Left ventricle myocardium inferior (tissue), 1 donor: ENCODE measurements at regions not wholly inside any gene's neighbourhood (a gene's known extent, or its start where the extent isn't known, plus 50 kb on each side); places are given as distances from the start of the nearest gene placed in this dataset.

ENCODE experiments used
- DNase-seq: peaks from one replicate; pipeline ENCODE4 v3.0.0-alpha.2; 2020
- H3K27ac ChIP-seq: fragments of 200-600 bp; replicated peaks from 2 replicates; pipeline ENCODE4 v1.8.0; 2021
- H3K27me3 ChIP-seq: fragments of 200-600 bp; 2 replicates; pipeline ENCODE4 v1.8.0; 2021; ENCODE audit warnings: low read depth
- H3K36me3 ChIP-seq: fragments of 200-600 bp; 2 replicates; pipeline ENCODE4 v1.8.0; 2021
- H3K4me1 ChIP-seq: fragments of 200-600 bp; 2 replicates; pipeline ENCODE4 v1.8.0; 2021
- H3K4me3 ChIP-seq: fragments of 200-600 bp; 2 replicates; pipeline ENCODE4 v1.8.0; 2021; ENCODE audit warnings: mild to moderate bottlenecking, moderate library complexity
- H3K9me3 ChIP-seq: fragments of 200-600 bp; replicated peaks from 2 replicates; pipeline ENCODE4 v1.8.0; 2021
- intact Hi-C: fragments of 100-400 bp; cut with micrococcal nuclease; formaldehyde crosslinking; loops from one replicate; pipeline ENCODE4 v1.11.0; 2022
- TF ChIP-seq, protein P1 (sequence below): fragments of 200-600 bp; IDR thresholded peaks from 2 replicates; pipeline ENCODE4 v1.8.0; 2021; ENCODE audit warnings: antibody characterized with exemption, mild to moderate bottlenecking, borderline replicate concordance
- donor health status: DM: no; HTN: yes; CAD: no; lungs with severe emphysema.

DNA sequence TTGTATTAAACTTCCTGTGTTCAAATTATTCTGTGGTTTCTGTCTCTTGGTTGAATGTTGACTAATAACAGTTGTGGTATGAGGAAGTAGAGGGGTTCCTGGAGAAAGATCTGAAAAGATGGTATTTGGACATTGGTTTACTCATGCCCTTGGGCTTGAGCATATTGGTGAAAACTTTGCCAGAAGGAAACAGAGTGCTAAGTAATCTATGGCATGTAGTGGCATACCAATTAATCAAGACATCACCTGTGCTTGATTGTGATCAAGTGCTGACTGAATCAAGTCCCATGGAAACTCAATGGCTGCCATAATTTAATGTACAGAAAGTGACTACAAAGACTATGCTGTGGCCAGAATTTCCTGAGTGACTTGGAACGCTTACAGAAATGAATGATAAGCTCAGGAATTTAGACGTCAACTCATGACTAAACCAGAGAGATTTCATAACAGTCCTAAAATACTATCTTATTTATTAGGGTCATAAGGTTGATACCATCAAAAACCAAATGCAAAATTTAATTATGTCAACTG is 2062.9 kb downstream of the ARAP2 start:
- no peak overlapping the region for H3K4me3 ChIP-seq
- H3K27ac ChIP-seq: no peak overlapping the region
- no peaks in the 10 kb centered on the region for H3K4me1 ChIP-seq
- H3K27me3 ChIP-seq: no peaks in the 10 kb centered on the region
- TF ChIP-seq, protein P1, sequence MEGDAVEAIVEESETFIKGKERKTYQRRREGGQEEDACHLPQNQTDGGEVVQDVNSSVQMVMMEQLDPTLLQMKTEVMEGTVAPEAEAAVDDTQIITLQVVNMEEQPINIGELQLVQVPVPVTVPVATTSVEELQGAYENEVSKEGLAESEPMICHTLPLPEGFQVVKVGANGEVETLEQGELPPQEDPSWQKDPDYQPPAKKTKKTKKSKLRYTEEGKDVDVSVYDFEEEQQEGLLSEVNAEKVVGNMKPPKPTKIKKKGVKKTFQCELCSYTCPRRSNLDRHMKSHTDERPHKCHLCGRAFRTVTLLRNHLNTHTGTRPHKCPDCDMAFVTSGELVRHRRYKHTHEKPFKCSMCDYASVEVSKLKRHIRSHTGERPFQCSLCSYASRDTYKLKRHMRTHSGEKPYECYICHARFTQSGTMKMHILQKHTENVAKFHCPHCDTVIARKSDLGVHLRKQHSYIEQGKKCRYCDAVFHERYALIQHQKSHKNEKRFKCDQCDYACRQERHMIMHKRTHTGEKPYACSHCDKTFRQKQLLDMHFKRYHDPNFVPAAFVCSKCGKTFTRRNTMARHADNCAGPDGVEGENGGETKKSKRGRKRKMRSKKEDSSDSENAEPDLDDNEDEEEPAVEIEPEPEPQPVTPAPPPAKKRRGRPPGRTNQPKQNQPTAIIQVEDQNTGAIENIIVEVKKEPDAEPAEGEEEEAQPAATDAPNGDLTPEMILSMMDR: no peak
- H3K36me3 ChIP-seq: no peaks in the 10 kb centered on the region
- no peak for DNase-seq
- intact Hi-C loops: no loop called here
- H3K9me3 ChIP-seq: peaks cover 9% of the 10 kb centered on the region

DNA sequence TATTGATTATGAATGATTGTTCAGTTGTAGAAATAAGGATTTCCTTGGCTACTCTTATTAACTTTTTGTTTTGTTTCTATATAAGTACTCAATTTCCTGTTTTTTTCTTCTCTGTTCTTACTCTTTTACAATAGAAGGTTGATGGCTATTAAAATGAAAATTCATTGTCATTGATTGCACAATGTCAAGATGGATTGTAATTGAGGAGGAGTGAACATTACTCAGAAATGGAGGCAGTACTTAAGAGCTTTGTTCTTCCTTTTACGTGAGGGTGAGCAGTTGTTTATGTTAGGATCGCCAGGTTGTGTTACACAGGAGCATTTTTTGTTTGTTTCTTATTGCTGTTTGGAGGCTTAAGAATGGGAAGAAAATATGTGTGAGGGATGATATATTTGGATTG is 2062.4 kb downstream of the ARAP2 start:
- Histone ChIP-seq H3K36me3 (no peaks in the 10 kb centered on the region), H3K27me3 (no peaks in the 10 kb centered on the region), H3K4me3 (no peak overlapping the region), H3K27ac (no peak overlapping the region), H3K9me3 (peaks cover 4% of the 10 kb centered on the region), H3K4me1 (no peaks in the 10 kb centered on the region)
- intact Hi-C loops: no loop called here
- no peak for DNase-seq
- TF ChIP-seq, protein P1: no peak

DNA sequence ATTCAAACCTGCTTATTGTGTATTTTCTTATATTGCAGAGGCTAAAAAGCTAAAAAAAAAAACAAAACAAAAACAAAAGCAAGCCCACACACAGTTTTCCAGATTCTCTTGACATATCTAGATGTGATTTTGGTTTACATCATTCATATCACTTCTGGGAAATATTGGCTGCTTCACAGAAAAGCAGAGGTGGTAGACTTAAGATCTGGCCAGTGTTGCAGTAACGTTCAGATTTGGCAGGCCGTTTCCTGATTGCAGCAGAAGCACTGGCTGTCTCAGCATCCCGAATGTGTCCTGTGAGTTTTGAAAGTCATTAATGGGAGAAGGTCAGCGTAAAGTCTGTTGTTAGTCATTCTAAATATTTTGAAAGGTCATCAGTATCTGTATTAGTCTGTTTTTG is 2062.0 kb downstream of the ARAP2 start:
- H3K9me3 ChIP-seq: peaks cover 4% of the 10 kb centered on the region
- no peak overlapping the region for H3K4me3 ChIP-seq
- DNase-seq: no peak
- no peak overlapping the region for H3K27ac ChIP-seq
- TF ChIP-seq, protein P1: no peak
- no peaks in the 10 kb centered on the region for H3K36me3 ChIP-seq
- intact Hi-C loops: no loop called here
- H3K27me3 ChIP-seq: no peaks in the 10 kb centered on the region
- H3K4me1 ChIP-seq: no peaks in the 10 kb centered on the region

DNA sequence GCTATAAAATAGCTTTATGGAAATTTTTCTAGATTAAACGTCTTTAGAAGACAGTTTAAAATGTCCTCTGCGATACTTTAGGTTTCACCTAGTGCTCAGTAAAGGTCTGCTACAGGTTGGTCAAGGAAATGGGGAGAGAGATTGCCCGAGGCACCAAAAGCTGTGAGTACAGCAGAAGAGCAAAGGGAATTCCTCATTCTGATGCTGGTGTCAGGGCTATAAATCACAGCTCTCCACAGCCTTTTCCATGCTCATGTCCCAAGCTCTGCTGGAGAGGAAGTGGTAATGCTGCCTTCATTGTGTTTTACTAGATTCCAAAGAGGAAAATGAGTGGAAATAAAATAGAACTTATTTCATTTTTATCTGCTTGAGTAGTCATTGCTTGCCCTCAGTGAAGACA is 2060.4 kb downstream of the ARAP2 start:
- intact Hi-C loops: no loop called here
- TF ChIP-seq, protein P1: no peak
- DNase-seq: no peak
- Histone ChIP-seq H3K27ac (no peak overlapping the region), H3K4me3 (no peak overlapping the region), H3K4me1 (no peaks in the 10 kb centered on the region), H3K36me3 (no peaks in the 10 kb centered on the region), H3K9me3 (no peaks in the 10 kb centered on the region), H3K27me3 (no peaks in the 10 kb centered on the region)

DNA sequence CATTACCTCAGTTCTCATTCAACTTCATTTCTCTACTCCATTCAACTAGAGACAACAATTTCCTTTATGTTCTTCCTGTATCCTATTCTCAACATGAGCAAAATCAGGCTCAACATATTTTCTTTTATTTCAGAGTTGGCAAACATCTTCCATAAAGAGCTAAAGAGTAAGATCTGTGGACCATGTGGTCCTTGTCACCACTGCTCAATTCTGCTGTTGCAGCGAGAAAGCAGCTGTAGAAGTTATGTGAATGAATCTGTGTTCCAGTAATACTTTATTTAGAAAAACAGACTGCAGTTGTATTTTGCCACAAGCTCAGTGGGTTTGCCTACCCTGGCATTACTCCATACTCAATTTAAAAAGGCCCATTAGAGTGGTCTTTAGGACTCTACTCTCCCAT is 2057.3 kb downstream of the ARAP2 start:
- no peaks in the 10 kb centered on the region for H3K9me3 ChIP-seq
- no peak overlapping the region for H3K27ac ChIP-seq
- H3K4me3 ChIP-seq: no peak overlapping the region
- intact Hi-C loops: no loop called here
- TF ChIP-seq, protein P1: no peak
- H3K36me3 ChIP-seq: no peaks in the 10 kb centered on the region
- no peaks in the 10 kb centered on the region for H3K4me1 ChIP-seq
- DNase-seq: no peak
- no peaks in the 10 kb centered on the region for H3K27me3 ChIP-seq

DNA sequence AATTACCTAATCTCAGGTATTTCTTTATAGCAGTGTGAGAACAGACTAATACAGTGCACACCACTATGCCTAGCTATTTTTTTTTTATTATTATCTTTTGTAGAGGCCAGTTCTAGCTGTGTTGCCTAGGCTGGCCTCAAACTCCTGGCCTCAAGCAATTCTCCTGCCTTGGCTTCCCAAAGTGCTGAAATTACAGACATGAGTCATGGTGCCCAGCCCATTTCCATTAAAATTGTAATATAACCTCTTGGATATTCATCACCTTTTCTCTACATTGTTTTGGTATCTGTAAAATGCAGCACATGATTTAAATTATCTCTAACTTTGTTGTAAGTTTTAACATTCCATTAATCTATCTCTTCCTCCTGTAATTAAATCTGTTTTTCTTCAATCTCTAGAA is 2052.9 kb downstream of the ARAP2 start:
- Histone ChIP-seq H3K27ac (no peak overlapping the region), H3K27me3 (no peaks in the 10 kb centered on the region), H3K4me3 (no peak overlapping the region), H3K9me3 (no peaks in the 10 kb centered on the region), H3K4me1 (no peaks in the 10 kb centered on the region), H3K36me3 (no peaks in the 10 kb centered on the region)
- TF ChIP-seq, protein P1: no peak
- intact Hi-C loops: no loop called here
- DNase-seq: no peak
